ENCODE measurements at regions not wholly inside any gene's neighbourhood (a gene's known extent, or its start where the extent isn't known, plus 50 kb on each side); places are given as distances from the start of the nearest gene placed in this dataset.

DNA sequence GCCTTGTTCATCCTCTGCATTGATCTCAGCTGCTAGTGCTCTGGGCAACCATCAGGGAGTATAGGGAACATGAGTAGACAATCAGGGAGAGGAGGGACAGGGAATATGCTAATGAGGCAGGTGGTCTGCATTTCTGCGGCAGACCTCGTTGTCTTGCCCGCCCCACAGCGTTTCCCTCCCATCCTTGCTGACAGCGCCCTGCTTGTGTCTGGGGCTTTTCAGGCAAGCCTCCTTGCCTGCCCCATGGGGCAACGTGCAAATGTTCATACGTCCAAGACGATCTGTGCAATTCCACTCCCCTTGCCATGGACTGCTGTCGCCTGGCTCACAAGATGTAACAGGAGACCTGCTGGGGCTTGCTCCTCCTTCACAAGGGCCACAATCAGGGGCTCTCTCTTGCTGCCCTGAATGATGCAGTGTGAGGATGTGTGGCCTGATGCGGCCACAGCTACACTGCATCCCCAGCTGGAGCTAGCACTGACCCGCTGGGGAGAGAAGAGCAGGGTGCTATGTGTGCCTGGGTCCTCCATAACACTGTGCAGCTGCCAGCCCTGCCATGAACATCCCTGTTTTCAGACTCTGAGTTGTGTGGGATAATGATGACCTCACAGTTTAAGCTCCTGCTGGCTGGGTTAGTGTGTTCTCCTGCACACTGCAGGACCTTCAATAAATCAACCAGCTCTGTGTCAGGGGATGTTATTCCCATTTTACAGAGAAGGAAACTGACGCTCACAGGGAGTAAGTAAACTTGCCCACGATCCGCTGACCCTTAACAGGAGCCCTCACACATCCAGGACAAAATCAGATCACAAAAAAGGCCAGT lies 211.3 kb downstream of the KLF13 start:
- TF ChIP-seq, protein P1, sequence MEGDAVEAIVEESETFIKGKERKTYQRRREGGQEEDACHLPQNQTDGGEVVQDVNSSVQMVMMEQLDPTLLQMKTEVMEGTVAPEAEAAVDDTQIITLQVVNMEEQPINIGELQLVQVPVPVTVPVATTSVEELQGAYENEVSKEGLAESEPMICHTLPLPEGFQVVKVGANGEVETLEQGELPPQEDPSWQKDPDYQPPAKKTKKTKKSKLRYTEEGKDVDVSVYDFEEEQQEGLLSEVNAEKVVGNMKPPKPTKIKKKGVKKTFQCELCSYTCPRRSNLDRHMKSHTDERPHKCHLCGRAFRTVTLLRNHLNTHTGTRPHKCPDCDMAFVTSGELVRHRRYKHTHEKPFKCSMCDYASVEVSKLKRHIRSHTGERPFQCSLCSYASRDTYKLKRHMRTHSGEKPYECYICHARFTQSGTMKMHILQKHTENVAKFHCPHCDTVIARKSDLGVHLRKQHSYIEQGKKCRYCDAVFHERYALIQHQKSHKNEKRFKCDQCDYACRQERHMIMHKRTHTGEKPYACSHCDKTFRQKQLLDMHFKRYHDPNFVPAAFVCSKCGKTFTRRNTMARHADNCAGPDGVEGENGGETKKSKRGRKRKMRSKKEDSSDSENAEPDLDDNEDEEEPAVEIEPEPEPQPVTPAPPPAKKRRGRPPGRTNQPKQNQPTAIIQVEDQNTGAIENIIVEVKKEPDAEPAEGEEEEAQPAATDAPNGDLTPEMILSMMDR (IDR thresholded peaks at IDR 0.05): no peak
- TF ChIP-seq POLR2A (IDR thresholded peaks at IDR 0.05): no peak

Measured in thyroid gland (tissue), 4 donors.